Rectal smooth muscle tissue (tissue), 1 donor: ENCODE measurements at regions not wholly inside any gene's neighbourhood (a gene's known extent, or its start where the extent isn't known, plus 50 kb on each side); places are given as distances from the start of the nearest gene placed in this dataset.

Experiments
- H3K27ac ChIP-seq: one replicate; pipeline ENCODE4 v1.7.0; 2013; ENCODE audit warnings: low read depth, low read length, inconsistent platforms
- H3K27me3 ChIP-seq: one replicate; pipeline ENCODE4 v1.7.0; 2013; ENCODE audit warnings: low read length; ENCODE audit not compliant: control insufficient read depth, insufficient read depth
- H3K36me3 ChIP-seq: one replicate; pipeline ENCODE4 v1.7.0; 2013; ENCODE audit warnings: low read length; ENCODE audit not compliant: control insufficient read depth, insufficient read depth
- H3K4me1 ChIP-seq: one replicate; pipeline ENCODE4 v1.7.0; 2013; ENCODE audit warnings: low read length; ENCODE audit not compliant: control insufficient read depth, insufficient read depth
- H3K4me3 ChIP-seq: one replicate; pipeline ENCODE4 v1.7.0; 2013; ENCODE audit warnings: low read length
- H3K9ac ChIP-seq: one replicate; pipeline ENCODE4 v1.7.0; 2013; ENCODE audit warnings: low read length

GRCh38 chr6:14726816-14727493 is 518.9 kb upstream of the JARID2 start:
- H3K27me3 ChIP-seq = no peaks in the 10 kb centered on the region
- H3K4me3 ChIP-seq = no peak overlapping the region
- no peaks in the 10 kb centered on the region for H3K4me1 ChIP-seq
- no peak overlapping the region for H3K27ac ChIP-seq
- no peaks in the 10 kb centered on the region for H3K36me3 ChIP-seq
- no peak overlapping the region for H3K9ac ChIP-seq

GRCh38 chr6:14727494-14728395 is 518.1 kb upstream of the JARID2 start:
- Histone ChIP-seq H3K9ac (no peak overlapping the region), H3K36me3 (no peaks in the 10 kb centered on the region), H3K27ac (no peak overlapping the region), H3K27me3 (no peaks in the 10 kb centered on the region), H3K4me3 (no peak overlapping the region), H3K4me1 (no peaks in the 10 kb centered on the region)

- H3K4me1 ChIP-seq = no peaks in the 10 kb centered on the region
- H3K36me3 ChIP-seq = no peaks in the 10 kb centered on the region
- H3K4me3 ChIP-seq = no peak overlapping the region
- H3K27ac ChIP-seq = no peak overlapping the region
- H3K9ac ChIP-seq = no peak overlapping the region
- no peaks in the 10 kb centered on the region for H3K27me3 ChIP-seq
Measured at GRCh38 chr6:14728396-14729024, 517.4 kb upstream of the JARID2 start.

- H3K4me3 ChIP-seq = no peak overlapping the region
- no peaks in the 10 kb centered on the region for H3K36me3 ChIP-seq
- no peaks in the 10 kb centered on the region for H3K27me3 ChIP-seq
- no peak overlapping the region for H3K9ac ChIP-seq
- H3K4me1 ChIP-seq = no peaks in the 10 kb centered on the region
- H3K27ac ChIP-seq = no peak overlapping the region
Measured at GRCh38 chr6:14729129-14729871, 516.6 kb upstream of the JARID2 start.

- Histone ChIP-seq H3K36me3 (no peaks in the 10 kb centered on the region), H3K27ac (no peak overlapping the region), H3K4me3 (no peak overlapping the region), H3K9ac (no peak overlapping the region), H3K27me3 (no peaks in the 10 kb centered on the region), H3K4me1 (no peaks in the 10 kb centered on the region)
Measured at GRCh38 chr6:14730654-14731053, 515.2 kb upstream of the JARID2 start.

- Histone ChIP-seq H3K27me3 (no peaks in the 10 kb centered on the region), H3K27ac (no peak overlapping the region), H3K4me3 (no peak overlapping the region), H3K4me1 (no peaks in the 10 kb centered on the region), H3K9ac (no peak overlapping the region), H3K36me3 (no peaks in the 10 kb centered on the region)
Measured at GRCh38 chr6:14731611-14732010, 514.3 kb upstream of the JARID2 start.

GRCh38 chr6:14732226-14732843 is 513.5 kb upstream of the JARID2 start:
- Histone ChIP-seq H3K4me3 (no peak overlapping the region), H3K9ac (no peak overlapping the region), H3K27me3 (no peaks in the 10 kb centered on the region), H3K27ac (no peak overlapping the region), H3K4me1 (no peaks in the 10 kb centered on the region), H3K36me3 (no peaks in the 10 kb centered on the region)

GRCh38 chr6:14732844-14733757 is 512.8 kb upstream of the JARID2 start:
- H3K4me3 ChIP-seq = no peak overlapping the region
- H3K36me3 ChIP-seq = no peaks in the 10 kb centered on the region
- H3K27me3 ChIP-seq = no peaks in the 10 kb centered on the region
- H3K9ac ChIP-seq = no peak overlapping the region
- H3K4me1 ChIP-seq = no peaks in the 10 kb centered on the region
- no peak overlapping the region for H3K27ac ChIP-seq

GRCh38 chr6:14734052-14734415 is 511.8 kb upstream of the JARID2 start:
- H3K27me3 ChIP-seq = no peaks in the 10 kb centered on the region
- no peaks in the 10 kb centered on the region for H3K4me1 ChIP-seq
- H3K9ac ChIP-seq = no peak overlapping the region
- no peaks in the 10 kb centered on the region for H3K36me3 ChIP-seq
- H3K4me3 ChIP-seq = no peak overlapping the region
- no peak overlapping the region for H3K27ac ChIP-seq

GRCh38 chr6:14734416-14735340 is 511.2 kb upstream of the JARID2 start:
- H3K9ac ChIP-seq = no peak overlapping the region
- H3K36me3 ChIP-seq = no peaks in the 10 kb centered on the region
- H3K4me3 ChIP-seq = no peak overlapping the region
- no peak overlapping the region for H3K27ac ChIP-seq
- H3K4me1 ChIP-seq = no peaks in the 10 kb centered on the region
- no peaks in the 10 kb centered on the region for H3K27me3 ChIP-seq
